GM10248 (cell line): ENCODE measurements at regions not wholly inside any gene's neighbourhood (a gene's known extent, or its start where the extent isn't known, plus 50 kb on each side); places are given as distances from the start of the nearest gene placed in this dataset.

Experiments used
- CTCF ChIA-PET: fragments of 300-600 bp; sonication (Branson Sonifier 250); formaldehyde crosslinking; extraction: SDS; loops from one replicate; lab custom pipeline; 2021; ENCODE audit warnings: antibody characterized with exemption; lab: Yijun Ruan, JAX
- POLR2A ChIA-PET: fragments of 350-650 bp; sonication (Branson Sonifier 250); formaldehyde crosslinking; extraction: SDS; loops from one replicate; lab custom pipeline; 2020; ENCODE audit warnings: antibody characterized with exemption; lab: Yijun Ruan, JAX
- DNase-seq: peaks from one replicate; pipeline ENCODE4 v3.0.0; 2012; ENCODE audit errors: extremely low spot score
- TF ChIP-seq, protein P1 (sequence below): IDR thresholded peaks from 2 replicates; pipeline ENCODE4 v1.5.1; 2012; ENCODE audit warnings: mild to moderate bottlenecking, low read depth; ENCODE audit errors: extremely low read depth, missing control alignments, control extremely low read depth

DNA sequence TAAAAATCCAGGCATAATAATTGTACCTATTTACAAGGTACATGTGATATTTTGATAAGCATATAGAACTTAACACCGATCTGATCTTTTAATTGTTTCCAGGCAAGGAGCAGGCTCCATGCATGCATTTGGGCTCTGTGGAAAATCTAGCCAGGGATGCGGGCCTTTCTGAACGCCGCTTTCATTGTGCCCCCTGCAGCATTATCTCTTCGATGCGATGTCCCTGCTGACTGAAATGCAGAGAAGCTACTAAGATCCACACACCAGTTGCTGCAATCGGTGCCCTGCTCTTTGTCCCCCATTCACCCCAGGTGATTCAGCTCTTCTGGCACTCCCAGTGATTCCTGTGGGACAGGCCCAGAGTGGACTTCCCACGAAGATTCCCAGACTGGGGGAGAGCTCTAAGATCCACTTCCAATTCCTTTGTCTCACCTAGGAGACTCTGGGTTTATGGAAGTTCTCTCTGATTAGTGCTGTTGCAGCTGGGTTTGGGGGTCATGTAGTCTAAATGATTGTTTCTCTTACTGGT lies 254.3 kb upstream of the AGA start:
- ChIA-PET POLR2A (no interaction called here), CTCF (interaction anchor here (1.4 kb wide), 1 partner anchor 13 kb away, joined by 3 read pairs; no protein-coding TSS in a partner anchor)
- TF ChIP-seq, protein P1, sequence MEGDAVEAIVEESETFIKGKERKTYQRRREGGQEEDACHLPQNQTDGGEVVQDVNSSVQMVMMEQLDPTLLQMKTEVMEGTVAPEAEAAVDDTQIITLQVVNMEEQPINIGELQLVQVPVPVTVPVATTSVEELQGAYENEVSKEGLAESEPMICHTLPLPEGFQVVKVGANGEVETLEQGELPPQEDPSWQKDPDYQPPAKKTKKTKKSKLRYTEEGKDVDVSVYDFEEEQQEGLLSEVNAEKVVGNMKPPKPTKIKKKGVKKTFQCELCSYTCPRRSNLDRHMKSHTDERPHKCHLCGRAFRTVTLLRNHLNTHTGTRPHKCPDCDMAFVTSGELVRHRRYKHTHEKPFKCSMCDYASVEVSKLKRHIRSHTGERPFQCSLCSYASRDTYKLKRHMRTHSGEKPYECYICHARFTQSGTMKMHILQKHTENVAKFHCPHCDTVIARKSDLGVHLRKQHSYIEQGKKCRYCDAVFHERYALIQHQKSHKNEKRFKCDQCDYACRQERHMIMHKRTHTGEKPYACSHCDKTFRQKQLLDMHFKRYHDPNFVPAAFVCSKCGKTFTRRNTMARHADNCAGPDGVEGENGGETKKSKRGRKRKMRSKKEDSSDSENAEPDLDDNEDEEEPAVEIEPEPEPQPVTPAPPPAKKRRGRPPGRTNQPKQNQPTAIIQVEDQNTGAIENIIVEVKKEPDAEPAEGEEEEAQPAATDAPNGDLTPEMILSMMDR, result no peak
- DNase-seq, result no peak

DNA sequence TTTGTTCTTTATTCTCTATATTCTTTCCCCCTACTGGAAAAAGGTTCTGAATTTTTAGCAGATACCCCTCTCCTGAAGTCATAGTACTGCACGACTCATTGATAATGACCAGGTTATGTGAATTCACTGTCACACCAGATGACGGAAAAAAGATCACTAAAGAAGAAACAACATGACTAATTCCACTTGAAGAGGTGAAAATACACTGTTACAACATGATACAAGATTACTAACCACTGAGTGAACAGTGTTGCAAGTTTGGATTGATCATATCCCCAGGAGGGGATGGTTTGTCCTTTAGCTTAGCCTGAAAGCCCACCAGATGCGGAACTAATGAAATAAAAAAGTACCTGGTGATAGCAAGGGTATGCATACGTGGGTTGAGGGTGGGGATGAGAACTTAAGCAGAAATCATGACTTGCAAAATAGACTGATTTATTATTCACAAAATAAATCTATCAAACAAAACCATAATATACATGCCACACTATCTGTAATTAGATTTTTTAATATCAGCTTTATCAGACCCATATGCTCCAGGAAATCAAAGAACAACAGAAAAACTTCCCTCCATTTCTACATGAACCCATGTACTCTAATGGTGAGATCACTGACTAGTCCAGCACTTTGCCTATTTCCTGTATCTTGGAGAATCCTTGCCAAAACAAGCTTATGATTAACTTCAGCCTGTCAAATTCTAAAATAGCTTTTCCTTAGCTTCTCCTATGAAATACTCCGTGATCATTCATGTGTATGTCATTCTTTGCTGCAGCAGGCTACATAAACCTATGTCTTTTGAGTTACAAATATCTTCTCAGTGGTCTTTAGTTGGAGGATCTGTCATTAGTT lies 257.4 kb upstream of the AGA start:
- CTCF ChIA-PET, result interaction anchor here (0.9 to 1.3 kb wide), 2 partner anchors 31 to 449 kb away, joined by 3 read pairs; no protein-coding TSS in a partner anchor
- TF ChIP-seq, protein P1, result no peak
- no peak for DNase-seq
- POLR2A ChIA-PET, result no interaction called here

DNA sequence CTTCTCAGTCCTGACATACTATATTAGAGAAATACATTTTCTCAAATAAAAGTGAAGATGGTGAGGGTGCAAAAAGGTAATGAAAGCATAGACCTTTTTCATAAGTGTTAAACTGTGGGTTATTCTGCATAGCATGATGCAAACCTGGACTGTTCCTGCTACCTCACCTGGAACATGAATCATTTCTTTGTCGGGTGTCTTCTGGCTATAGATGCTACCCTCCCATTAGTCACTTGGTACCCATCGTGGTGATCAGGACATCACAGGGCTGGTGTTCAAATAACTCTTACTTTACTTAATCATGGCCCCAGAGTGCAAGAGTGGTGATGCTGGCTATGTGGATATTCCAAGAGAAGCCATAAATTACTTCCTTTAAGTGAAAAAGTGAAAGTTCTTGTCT lies 264.7 kb upstream of the AGA start:
- TF ChIP-seq, protein P1, result no peak
- CTCF ChIA-PET, result no interaction called here
- DNase-seq, result no peak
- POLR2A ChIA-PET, result no interaction called here

DNA sequence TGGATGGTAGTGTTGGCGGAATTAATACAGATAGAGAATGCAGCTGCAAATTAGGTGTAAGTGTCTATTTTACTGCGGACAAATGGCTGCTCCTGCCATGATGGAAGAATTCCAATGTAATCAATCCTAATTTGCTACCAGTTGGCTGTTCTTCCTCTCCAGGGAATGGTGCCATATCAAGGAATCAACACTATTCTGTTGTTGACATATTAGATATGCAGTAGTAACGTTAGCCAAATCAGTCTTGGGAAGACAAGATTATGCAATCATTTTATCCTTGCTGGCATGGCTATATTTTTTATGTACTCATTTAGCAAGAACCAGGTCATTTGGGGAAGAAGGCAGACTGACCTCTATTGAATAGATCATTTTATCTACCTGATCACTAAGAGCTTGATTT lies 271.2 kb upstream of the AGA start:
- ChIA-PET POLR2A (no interaction called here), CTCF (no interaction called here)
- TF ChIP-seq, protein P1, result no peak
- no peak for DNase-seq

DNA sequence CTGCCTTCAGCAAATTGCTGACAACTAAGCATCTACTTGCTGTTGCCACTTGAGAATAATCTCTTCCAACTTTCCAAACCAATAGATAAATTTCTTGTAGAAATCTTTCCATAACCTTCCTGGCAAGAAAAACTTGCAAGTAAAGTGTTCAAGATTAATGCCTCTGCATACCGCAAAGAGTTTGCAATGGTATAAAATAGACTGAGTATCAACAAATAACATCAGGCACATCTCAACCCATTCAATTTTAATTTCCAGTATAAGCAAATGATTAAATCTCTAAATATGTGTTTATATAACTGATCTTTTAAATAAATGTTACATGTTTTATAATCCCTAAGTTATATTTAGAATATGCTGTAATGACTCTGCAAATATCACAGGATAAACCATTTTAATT lies 275.2 kb upstream of the AGA start:
- POLR2A ChIA-PET, result no interaction called here
- DNase-seq, result no peak
- TF ChIP-seq, protein P1, result no peak
- CTCF ChIA-PET, result interaction anchor here (0.9 kb wide), 1 partner anchor 12 kb away, joined by 3 read pairs; no protein-coding TSS in a partner anchor

DNA sequence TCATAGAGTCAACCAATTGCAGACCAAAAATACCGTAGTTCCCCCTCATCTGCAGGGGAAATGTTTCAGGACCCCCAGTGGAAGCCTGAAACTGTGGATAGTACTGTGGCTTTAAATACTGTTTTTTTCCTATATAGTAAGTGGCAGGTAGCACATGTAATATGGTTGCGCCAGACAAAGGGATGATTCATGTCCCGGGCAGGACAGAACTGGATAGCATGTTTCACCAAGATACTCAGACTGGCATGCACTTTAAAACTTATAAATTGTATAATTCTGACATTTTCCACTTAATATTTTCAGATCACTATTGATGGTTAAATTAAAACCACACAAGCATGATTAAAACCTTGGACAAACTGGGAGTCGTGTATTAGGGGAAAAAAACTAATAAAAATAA lies 276.3 kb upstream of the AGA start:
- DNase-seq, result no peak
- TF ChIP-seq, protein P1, result no peak
- ChIA-PET POLR2A (no interaction called here), CTCF (no interaction called here)
